ENCODE measurements at regions not wholly inside any gene's neighbourhood (a gene's known extent, or its start where the extent isn't known, plus 50 kb on each side); places are given as distances from the start of the nearest gene placed in this dataset.

DNA sequence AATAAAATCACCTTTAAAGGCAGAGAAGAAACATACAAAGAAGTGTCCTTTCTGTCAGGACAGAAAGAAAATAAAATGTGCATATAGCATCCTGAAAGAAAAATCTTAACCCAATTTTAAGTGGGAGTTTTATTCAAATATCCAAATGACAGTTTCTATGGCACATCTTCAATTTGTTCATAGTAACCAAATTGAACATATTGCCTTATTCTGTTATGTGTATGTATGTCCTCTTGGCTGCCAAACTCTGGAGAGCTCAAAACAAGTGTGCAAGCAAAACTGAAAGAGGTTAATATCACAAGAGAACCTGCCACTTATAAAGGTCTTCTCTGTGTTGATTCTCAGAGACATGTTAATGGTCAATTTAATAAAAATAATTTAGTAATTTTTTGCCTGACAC lies 334.7 kb downstream of the BCKDHB start:
- intact Hi-C loops (cut with DNase I; ENCODE audit: low total_unique reads) = no loop called here
- H3K27ac ChIP-seq = no peak overlapping the region
- no peaks in the 10 kb centered on the region for H3K27me3 ChIP-seq
- H3K4me3 ChIP-seq = no peak overlapping the region
- peaks cover 0 to 20% (median 6%) of the 10 kb centered on the region in 4 donors for H3K4me1 ChIP-seq
- H3K36me3 ChIP-seq = no peaks in the 10 kb centered on the region
- TF ChIP-seq POLR2AphosphoS5 (IDR thresholded peaks at IDR 0.05) (no peak), EP300 (IDR thresholded peaks at IDR 0.05; ENCODE audit: low read depth) (no peak), POLR2A (IDR thresholded peaks at IDR 0.05) (no peak)
- no peaks in the 10 kb centered on the region for H3K9me3 ChIP-seq
- in situ Hi-C loops (cut with MboI; ENCODE audit: low pct_ligation_motif_present in 1 of 4, low pct_unique_long_range_greater_than_20kb in 1 of 4, low sequenced_read_pairs in 3 of 4) = no loop called here
- no peak for DNase-seq

DNA sequence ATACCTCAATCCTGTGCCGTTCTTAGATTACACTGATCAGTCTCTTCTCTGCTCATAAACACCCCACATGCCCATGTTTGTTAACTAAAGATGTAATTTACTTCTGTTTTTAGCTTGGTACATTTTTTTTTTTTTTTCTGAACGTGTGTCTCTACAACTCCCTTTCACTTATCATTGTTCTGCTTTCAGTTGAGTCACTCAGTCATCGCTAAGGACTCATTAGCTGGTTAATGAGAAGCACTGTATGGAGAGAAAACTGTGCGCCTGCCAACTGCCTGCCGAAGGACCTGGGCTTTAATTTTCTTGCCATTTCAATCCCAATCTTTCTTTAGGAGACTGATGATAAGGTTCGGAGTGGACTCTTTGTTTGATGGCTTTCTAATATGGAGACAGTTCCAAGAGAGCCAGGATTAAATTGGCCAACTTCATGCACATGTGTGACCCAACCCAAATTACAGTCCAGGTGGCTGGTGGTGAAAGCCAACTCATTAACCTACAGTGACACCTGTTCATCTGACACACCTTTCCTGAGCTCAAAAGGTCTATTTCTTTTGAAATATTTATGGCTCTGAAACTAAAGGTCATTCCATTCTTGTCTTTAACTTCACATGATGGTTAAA lies 334.1 kb downstream of the BCKDHB start:
- no peaks in the 10 kb centered on the region for H3K9me3 ChIP-seq
- TF ChIP-seq, protein P1, sequence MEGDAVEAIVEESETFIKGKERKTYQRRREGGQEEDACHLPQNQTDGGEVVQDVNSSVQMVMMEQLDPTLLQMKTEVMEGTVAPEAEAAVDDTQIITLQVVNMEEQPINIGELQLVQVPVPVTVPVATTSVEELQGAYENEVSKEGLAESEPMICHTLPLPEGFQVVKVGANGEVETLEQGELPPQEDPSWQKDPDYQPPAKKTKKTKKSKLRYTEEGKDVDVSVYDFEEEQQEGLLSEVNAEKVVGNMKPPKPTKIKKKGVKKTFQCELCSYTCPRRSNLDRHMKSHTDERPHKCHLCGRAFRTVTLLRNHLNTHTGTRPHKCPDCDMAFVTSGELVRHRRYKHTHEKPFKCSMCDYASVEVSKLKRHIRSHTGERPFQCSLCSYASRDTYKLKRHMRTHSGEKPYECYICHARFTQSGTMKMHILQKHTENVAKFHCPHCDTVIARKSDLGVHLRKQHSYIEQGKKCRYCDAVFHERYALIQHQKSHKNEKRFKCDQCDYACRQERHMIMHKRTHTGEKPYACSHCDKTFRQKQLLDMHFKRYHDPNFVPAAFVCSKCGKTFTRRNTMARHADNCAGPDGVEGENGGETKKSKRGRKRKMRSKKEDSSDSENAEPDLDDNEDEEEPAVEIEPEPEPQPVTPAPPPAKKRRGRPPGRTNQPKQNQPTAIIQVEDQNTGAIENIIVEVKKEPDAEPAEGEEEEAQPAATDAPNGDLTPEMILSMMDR (IDR thresholded peaks at IDR 0.05) = no peak
- TF ChIP-seq POLR2A (IDR thresholded peaks at IDR 0.05) = no peak
- TF ChIP-seq POLR2AphosphoS5 (IDR thresholded peaks at IDR 0.05) = peak in 1 of 3 donors; percentile 7
- TF ChIP-seq EP300 (IDR thresholded peaks at IDR 0.05; ENCODE audit: low read depth) = no peak
- in situ Hi-C loops (cut with MboI; ENCODE audit: low pct_ligation_motif_present in 1 of 4, low pct_unique_long_range_greater_than_20kb in 1 of 4, low sequenced_read_pairs in 3 of 4) = no loop called here
- peak overlapping the region in 3 of 4 donors; percentile 27 to 41 (median 34) for H3K27ac ChIP-seq
- DNase-seq = peak; percentile 13
- intact Hi-C loops (cut with DNase I; ENCODE audit: low total_unique reads) = no loop called here
- WGBS, 2 donors (ENCODE audit: low coverage in 1 of 2) = 48 to 58% methylated on average over 6 of the region's 6 CpGs
- H3K36me3 ChIP-seq = no peaks in the 10 kb centered on the region
- no peak overlapping the region for H3K4me3 ChIP-seq
- no peaks in the 10 kb centered on the region for H3K27me3 ChIP-seq
- peaks cover 0 to 20% (median 6%) of the 10 kb centered on the region in 4 donors for H3K4me1 ChIP-seq

DNA sequence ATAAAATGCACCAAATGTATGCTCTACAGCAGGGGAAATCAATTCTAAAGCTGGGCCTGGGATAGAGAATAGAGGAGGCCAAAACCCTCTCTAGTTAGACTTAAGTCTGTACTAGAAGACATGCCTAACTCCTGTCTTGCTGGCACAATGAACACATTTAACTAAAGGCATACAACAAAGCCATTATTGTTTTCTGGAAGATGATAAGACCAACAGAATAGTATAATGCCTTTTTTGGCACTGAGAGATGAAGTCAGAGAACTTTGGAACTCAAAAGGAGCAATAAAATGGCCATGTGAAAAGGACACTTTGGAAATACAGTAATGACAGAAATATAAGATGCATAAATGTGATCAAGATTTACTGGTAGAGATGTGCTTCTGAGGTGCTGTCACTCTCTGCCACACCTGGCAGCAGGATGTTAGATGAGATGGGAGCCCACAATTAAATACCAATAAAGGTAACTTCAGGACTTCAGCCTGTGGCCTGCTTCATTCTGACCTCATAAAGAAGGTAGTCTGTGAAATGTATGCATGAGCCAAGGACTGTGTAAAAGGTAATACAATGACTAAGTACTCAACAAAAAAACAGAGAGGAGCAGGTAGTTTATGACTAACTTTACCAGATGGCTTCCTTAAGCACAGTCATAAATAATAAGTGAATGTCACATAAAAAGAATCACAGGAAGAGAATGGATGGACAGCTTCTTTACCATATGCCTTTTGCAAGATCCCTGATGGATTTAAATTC lies 333.4 kb downstream of the BCKDHB start:
- H3K4me3 ChIP-seq = no peak overlapping the region
- TF ChIP-seq EP300 (IDR thresholded peaks at IDR 0.05; ENCODE audit: low read depth) = no peak
- peak in 1 of 3 donors; percentile 20 for TF ChIP-seq POLR2AphosphoS5 (IDR thresholded peaks at IDR 0.05)
- H3K4me1 ChIP-seq = peaks cover 0 to 20% (median 6%) of the 10 kb centered on the region in 4 donors
- DNase-seq = no peak
- H3K27ac ChIP-seq = peak overlapping the region in 3 of 4 donors; percentile 17 to 34 (median 27)
- H3K9me3 ChIP-seq = no peaks in the 10 kb centered on the region
- no peaks in the 10 kb centered on the region for H3K36me3 ChIP-seq
- intact Hi-C loops (cut with DNase I; ENCODE audit: low total_unique reads) = no loop called here
- H3K27me3 ChIP-seq = no peaks in the 10 kb centered on the region
- in situ Hi-C loops (cut with MboI; ENCODE audit: low pct_ligation_motif_present in 1 of 4, low pct_unique_long_range_greater_than_20kb in 1 of 4, low sequenced_read_pairs in 3 of 4) = no loop called here

DNA sequence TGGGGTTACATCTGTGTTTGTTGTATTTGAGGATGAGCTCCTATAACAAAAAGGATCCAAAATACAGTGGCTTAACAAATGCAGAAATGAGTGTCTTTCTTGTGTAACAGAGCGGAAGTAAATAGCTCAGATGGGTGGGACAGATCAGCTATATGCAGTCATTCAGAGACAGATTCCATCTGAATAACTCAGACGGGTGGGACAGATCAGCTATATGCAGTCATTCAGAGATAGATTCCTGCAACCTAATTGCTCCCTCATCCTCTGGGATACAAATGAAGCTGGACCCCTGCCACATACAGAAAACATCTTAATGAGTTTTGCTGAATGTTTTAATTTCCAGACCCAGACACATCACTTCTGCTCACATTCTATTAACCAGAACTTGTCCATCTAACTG lies 332.3 kb downstream of the BCKDHB start:
- in situ Hi-C loops (cut with MboI; ENCODE audit: low pct_ligation_motif_present in 1 of 4, low pct_unique_long_range_greater_than_20kb in 1 of 4, low sequenced_read_pairs in 3 of 4) (no loop called here), intact Hi-C loops (cut with DNase I; ENCODE audit: low total_unique reads) (no loop called here)
- Histone ChIP-seq H3K27me3 (no peaks in the 10 kb centered on the region), H3K9me3 (no peaks in the 10 kb centered on the region), H3K4me3 (no peak overlapping the region), H3K27ac (no peak overlapping the region), H3K4me1 (peaks cover 0 to 20% (median 6%) of the 10 kb centered on the region in 4 donors), H3K36me3 (no peaks in the 10 kb centered on the region)
- TF ChIP-seq POLR2A (IDR thresholded peaks at IDR 0.05) (no peak), POLR2AphosphoS5 (IDR thresholded peaks at IDR 0.05) (no peak), EP300 (IDR thresholded peaks at IDR 0.05; ENCODE audit: low read depth) (no peak)
- TF ChIP-seq, protein P1 (IDR thresholded peaks at IDR 0.05) = no peak
- WGBS, 2 donors (ENCODE audit: low coverage in 1 of 2) = 64 to 69% methylated on average over 2 of the region's 2 CpGs
- DNase-seq = no peak

DNA sequence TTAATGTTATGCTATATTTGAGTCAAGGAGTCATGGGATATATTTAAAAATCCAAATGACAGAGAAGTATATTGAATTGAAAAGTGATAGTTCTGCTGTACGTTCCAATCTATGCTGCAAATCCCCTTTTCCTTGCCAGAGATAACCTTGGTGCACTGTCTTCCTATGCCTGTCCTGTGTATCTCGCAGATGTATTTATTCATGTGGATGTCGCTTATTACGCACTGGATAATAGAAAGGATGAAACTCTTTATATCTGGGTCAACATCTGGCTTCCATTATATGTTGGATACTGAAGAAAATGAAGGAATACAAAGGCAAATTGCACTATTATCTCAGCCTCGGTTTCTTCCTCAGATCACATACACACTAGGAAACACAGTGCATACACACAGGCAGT lies 331.3 kb downstream of the BCKDHB start:
- Histone ChIP-seq H3K4me1 (peaks cover 0 to 20% (median 6%) of the 10 kb centered on the region in 4 donors), H3K27me3 (no peaks in the 10 kb centered on the region), H3K4me3 (no peak overlapping the region), H3K36me3 (no peaks in the 10 kb centered on the region), H3K27ac (no peak overlapping the region), H3K9me3 (no peaks in the 10 kb centered on the region)
- intact Hi-C loops (cut with DNase I; ENCODE audit: low total_unique reads) (no loop called here), in situ Hi-C loops (cut with MboI; ENCODE audit: low pct_ligation_motif_present in 1 of 4, low pct_unique_long_range_greater_than_20kb in 1 of 4, low sequenced_read_pairs in 3 of 4) (no loop called here)
- TF ChIP-seq POLR2A (IDR thresholded peaks at IDR 0.05) (no peak), POLR2AphosphoS5 (IDR thresholded peaks at IDR 0.05) (no peak), EP300 (IDR thresholded peaks at IDR 0.05; ENCODE audit: low read depth) (no peak)
- TF ChIP-seq, protein P1 (IDR thresholded peaks at IDR 0.05) = no peak
- WGBS, 2 donors (ENCODE audit: low coverage in 1 of 2) = 90 to 92% methylated on average over 5 of the region's 5 CpGs
- DNase-seq = no peak

Data from transverse colon (tissue), 4 donors.